ENCODE measurements at regions not wholly inside any gene's neighbourhood (a gene's known extent, or its start where the extent isn't known, plus 50 kb on each side); places are given as distances from the start of the nearest gene placed in this dataset.

DNA sequence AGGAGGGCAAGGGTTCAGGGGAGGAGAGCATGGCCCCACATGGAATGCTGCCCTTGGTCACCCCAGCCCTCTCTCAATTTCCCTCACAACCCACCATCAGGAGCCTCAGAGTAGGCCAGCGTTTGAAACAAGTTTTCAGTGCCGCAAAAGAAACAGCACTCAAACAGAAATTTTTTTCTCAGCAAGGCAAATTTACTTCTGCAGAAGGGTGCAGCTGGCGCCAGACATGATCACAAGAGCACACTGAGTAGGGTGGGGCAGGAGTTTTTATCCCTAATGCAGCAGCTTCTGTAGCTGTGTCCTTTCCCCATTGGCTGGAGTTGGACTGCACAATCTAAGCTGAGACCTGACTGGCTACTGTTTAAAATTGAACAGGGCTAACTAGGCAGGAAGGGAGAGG, 287.8 kb upstream of the CDYL start:
- no peaks in the 10 kb centered on the region for H3K27me3 ChIP-seq (ENCODE audit: insufficient read depth, low read length)
- H3K27ac ChIP-seq (ENCODE audit: low read depth, low read length): no peak overlapping the region
- no peak overlapping the region for H3K4me3 ChIP-seq (ENCODE audit: low read length)
- 93% methylated on average over 3 of the region's 3 CpGs for WGBS
- H3K4me1 ChIP-seq (ENCODE audit: insufficient read depth, low read length): peaks cover 7% of the 10 kb centered on the region; the same call in 1 of the 2 replicates
- H3K9ac ChIP-seq (ENCODE audit: low read depth, low read length): no peak overlapping the region
- peaks cover 30% of the 10 kb centered on the region for H3K9me3 ChIP-seq (ENCODE audit: insufficient read depth, low read depth, low read length)
- no peaks in the 10 kb centered on the region for H3K36me3 ChIP-seq (ENCODE audit: insufficient read depth, low read length)

DNA sequence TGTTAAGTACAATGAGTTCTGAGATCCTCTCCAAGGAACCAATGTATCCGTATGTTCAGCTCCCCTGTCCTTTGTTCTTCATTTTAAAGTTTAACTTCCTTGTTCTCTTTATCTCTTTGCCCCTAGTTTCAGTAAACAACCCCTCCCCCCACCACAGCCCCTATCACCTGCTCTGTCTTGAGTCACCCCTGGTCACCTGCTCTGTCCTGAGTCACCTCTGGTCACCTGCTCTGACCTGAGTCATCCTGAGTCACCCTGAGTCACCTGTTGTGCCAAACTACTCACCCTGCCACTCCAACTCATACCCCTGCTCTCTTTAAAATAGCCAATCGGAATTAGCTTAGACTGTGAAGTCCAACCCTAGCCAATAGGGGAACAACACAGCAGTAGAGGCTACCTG, 288.7 kb upstream of the CDYL start:
- no peaks in the 10 kb centered on the region for H3K27me3 ChIP-seq (ENCODE audit: insufficient read depth, low read length)
- no peak overlapping the region for H3K9ac ChIP-seq (ENCODE audit: low read depth, low read length)
- peaks cover 30% of the 10 kb centered on the region for H3K9me3 ChIP-seq (ENCODE audit: insufficient read depth, low read depth, low read length)
- no peaks in the 10 kb centered on the region for H3K36me3 ChIP-seq (ENCODE audit: insufficient read depth, low read length)
- no peak overlapping the region for H3K27ac ChIP-seq (ENCODE audit: low read depth, low read length)
- H3K4me3 ChIP-seq (ENCODE audit: low read length): no peak overlapping the region; the same call in 1 of the 2 replicates
- WGBS: 82% methylated on average over 2 of the region's 2 CpGs
- peaks cover 7% of the 10 kb centered on the region; the same call in 1 of the 2 replicates for H3K4me1 ChIP-seq (ENCODE audit: insufficient read depth, low read length)

DNA sequence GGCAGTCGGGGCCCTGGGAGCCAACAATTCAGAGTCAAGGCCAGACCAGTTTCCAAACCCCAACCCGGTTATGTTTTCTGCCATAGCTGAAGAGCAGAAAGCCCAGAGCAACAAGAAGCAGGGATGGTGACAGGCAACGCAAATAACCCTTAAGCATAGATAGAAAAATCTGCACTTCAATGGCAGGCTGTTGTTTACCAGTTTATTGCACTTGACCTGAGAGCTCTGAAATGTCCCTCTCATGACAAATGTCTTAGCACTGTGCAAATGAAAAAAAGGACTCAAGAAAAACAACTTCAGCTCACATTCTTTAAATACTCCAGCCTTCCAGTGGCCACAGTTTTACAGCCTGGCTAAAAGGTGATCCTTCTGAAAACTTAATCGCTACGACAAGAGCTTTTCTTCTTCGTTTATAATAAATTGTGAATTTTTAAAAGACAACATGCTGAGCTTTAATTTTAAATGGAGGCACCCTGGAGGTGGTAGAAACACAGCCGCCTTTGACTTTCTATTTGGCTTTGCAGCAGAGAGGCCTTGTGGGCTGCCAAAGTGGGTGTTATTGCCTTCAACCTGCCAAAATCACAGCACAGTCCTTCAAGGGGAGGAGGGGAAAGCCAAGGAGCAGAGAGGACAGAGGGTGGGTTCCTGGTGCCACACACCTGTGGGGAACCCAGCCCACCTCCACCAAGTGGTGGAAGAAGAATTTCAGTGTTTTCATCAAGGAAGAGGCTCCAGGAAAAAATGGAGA, 289.5 kb upstream of the CDYL start:
- 63% methylated on average over 7 of the region's 7 CpGs for WGBS
- Histone ChIP-seq H3K4me1 (ENCODE audit: insufficient read depth, low read length) (peaks cover 7% of the 10 kb centered on the region; the same call in 1 of the 2 replicates), H3K9me3 (ENCODE audit: insufficient read depth, low read depth, low read length) (peaks cover 30% of the 10 kb centered on the region), H3K4me3 (ENCODE audit: low read length) (no peak overlapping the region), H3K36me3 (ENCODE audit: insufficient read depth, low read length) (no peaks in the 10 kb centered on the region), H3K27me3 (ENCODE audit: insufficient read depth, low read length) (no peaks in the 10 kb centered on the region; the same call in 1 of the 2 replicates), H3K9ac (ENCODE audit: low read depth, low read length) (no peak overlapping the region), H3K27ac (ENCODE audit: low read depth, low read length) (no peak overlapping the region; the same call in 1 of the 2 replicates)

DNA sequence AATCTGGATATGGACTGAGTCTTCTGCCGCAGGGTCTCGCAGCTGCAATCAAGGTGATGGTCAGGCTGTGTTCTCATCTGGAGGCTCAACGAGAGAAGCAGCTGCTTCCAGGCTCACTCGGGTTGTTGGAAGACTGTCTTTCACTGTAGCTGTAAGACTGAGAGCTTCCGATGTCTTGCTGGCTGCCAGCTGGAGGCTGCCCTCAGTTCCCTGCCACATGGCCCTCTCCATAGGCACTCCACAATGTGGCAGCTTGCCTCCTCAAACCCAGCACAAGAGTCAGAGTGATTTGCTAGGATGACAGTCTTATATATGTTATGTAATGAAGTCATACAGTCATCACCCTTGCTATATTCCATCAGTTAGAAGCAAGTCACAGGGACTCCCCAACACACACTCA, 290.5 kb upstream of the CDYL start:
- peaks cover 30% of the 10 kb centered on the region for H3K9me3 ChIP-seq (ENCODE audit: insufficient read depth, low read depth, low read length)
- H3K9ac ChIP-seq (ENCODE audit: low read depth, low read length): no peak overlapping the region
- WGBS: 93% methylated on average over 5 of the region's 5 CpGs
- H3K4me1 ChIP-seq (ENCODE audit: insufficient read depth, low read length): peaks cover 17% of the 10 kb centered on the region; the same call in 1 of the 2 replicates
- no peaks in the 10 kb centered on the region for H3K36me3 ChIP-seq (ENCODE audit: insufficient read depth, low read length)
- H3K4me3 ChIP-seq (ENCODE audit: low read length): no peak overlapping the region
- no peak overlapping the region for H3K27ac ChIP-seq (ENCODE audit: low read depth, low read length)
- H3K27me3 ChIP-seq (ENCODE audit: insufficient read depth, low read length): no peaks in the 10 kb centered on the region; the same call in 1 of the 2 replicates

DNA sequence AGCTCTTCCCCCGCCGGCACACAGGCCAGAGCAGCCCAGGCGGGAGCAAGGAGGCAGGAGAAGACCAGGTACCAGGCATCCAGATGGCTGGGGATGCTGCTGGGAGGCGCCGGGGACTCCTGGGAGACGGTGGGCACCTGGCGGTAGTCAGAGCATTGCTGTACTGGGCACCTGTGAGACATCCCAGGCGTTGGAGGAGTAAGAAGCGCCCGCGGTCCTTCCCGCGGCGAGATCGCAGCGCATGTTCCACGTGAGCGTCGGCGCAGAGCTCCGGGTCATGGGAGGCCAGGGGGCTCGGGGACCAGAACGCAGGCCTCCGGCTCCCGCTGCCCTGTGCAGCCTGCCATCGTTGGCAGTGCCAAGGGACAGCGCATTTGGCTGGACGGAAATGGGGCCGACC, 293.7 kb upstream of the CDYL start:
- H3K9me3 ChIP-seq (ENCODE audit: insufficient read depth, low read depth, low read length): peaks cover 7% of the 10 kb centered on the region; the same call in 1 of the 2 replicates
- no peaks in the 10 kb centered on the region for H3K36me3 ChIP-seq (ENCODE audit: insufficient read depth, low read length)
- no peak overlapping the region for H3K27ac ChIP-seq (ENCODE audit: low read depth, low read length)
- no peak overlapping the region for H3K4me3 ChIP-seq (ENCODE audit: low read length)
- no peaks in the 10 kb centered on the region; the same call in 1 of the 2 replicates for H3K27me3 ChIP-seq (ENCODE audit: insufficient read depth, low read length)
- 96% methylated on average over 29 of the region's 29 CpGs for WGBS
- H3K4me1 ChIP-seq (ENCODE audit: insufficient read depth, low read length): peaks cover 29% of the 10 kb centered on the region; the same call in 1 of the 2 replicates
- no peak overlapping the region for H3K9ac ChIP-seq (ENCODE audit: low read depth, low read length)

DNA sequence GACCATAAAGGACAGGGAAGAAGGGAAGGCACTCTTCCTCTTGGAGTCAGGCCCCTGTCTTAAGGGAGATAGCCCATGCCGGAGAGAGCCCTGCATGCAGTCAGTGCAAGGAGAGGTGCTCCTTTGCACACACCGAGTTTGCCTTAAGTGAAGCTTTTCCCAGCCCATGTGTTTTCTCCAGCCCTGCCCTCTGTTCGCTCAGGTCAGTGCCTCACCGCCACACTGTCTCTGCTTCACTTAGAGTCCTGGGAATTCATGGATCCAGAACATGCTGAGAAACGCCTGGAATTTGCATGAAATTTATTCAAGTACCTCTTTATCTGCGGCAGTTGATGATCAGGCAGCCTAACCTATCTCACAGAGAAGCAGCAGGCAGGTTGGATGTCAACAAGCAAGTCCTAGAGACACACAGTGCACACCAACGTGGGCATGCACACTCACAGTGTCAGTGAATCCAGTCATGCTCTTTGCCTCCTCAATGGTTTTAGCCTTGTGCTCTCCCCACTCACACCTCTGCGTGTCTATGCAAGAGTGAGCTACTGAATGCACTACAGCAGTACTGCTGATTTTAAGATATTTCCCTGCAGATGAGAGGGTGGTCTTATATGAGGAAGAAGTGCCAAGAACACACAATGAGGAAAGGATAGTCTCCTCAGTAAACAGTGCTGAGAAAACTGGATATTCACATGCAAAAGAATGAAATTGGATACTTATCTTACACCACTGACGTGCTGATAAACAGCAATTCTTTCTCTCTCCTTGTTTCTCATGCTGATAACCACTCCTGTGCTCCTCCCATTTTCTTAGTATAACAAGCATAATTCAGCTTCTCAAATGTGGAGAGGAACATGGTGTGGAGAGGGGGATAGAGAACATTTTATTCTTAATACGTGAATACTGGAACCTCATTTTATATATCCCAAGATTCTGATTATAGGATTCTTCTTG, 295.1 kb upstream of the CDYL start:
- no peak overlapping the region for H3K27ac ChIP-seq (ENCODE audit: low read depth, low read length)
- no peak overlapping the region for H3K4me3 ChIP-seq (ENCODE audit: low read length)
- no peaks in the 10 kb centered on the region for H3K36me3 ChIP-seq (ENCODE audit: insufficient read depth, low read length)
- no peak overlapping the region for H3K9ac ChIP-seq (ENCODE audit: low read depth, low read length)
- no peaks in the 10 kb centered on the region; the same call in 1 of the 2 replicates for H3K27me3 ChIP-seq (ENCODE audit: insufficient read depth, low read length)
- WGBS: 59% methylated on average over 9 of the region's 10 CpGs
- peaks cover 1% of the 10 kb centered on the region; the same call in 1 of the 2 replicates for H3K9me3 ChIP-seq (ENCODE audit: insufficient read depth, low read depth, low read length)
- peaks cover 22% of the 10 kb centered on the region; the same call in 1 of the 2 replicates for H3K4me1 ChIP-seq (ENCODE audit: insufficient read depth, low read length)

DNA sequence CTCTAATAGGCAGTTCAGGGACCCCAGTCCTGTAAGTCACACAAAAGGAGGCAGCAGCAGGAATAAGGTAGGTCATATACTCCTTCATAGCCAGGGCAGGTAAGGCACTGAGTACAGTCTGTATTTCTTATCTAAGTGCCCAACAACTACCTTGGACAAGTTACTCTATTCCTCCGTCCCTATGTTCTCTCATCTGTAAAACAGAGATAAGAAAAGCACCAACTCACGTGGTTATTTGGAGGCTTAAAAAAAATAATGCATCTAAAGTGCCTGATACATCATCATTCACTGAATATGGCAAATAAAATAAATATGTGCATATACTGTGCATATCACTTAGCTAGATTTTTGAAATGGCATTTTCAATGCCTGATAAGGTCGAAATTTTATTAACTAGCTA, 298.1 kb upstream of the CDYL start:
- Histone ChIP-seq H3K4me1 (ENCODE audit: insufficient read depth, low read length) (peaks cover 22% of the 10 kb centered on the region; the same call in 1 of the 2 replicates), H3K27me3 (ENCODE audit: insufficient read depth, low read length) (no peaks in the 10 kb centered on the region; the same call in 1 of the 2 replicates), H3K4me3 (ENCODE audit: low read length) (no peak overlapping the region), H3K36me3 (ENCODE audit: insufficient read depth, low read length) (no peaks in the 10 kb centered on the region), H3K9me3 (ENCODE audit: insufficient read depth, low read depth, low read length) (no peaks in the 10 kb centered on the region), H3K27ac (ENCODE audit: low read depth, low read length) (no peak overlapping the region), H3K9ac (ENCODE audit: low read depth, low read length) (no peak overlapping the region)
- 92% methylated on average over 2 of the region's 3 CpGs for WGBS

DNA sequence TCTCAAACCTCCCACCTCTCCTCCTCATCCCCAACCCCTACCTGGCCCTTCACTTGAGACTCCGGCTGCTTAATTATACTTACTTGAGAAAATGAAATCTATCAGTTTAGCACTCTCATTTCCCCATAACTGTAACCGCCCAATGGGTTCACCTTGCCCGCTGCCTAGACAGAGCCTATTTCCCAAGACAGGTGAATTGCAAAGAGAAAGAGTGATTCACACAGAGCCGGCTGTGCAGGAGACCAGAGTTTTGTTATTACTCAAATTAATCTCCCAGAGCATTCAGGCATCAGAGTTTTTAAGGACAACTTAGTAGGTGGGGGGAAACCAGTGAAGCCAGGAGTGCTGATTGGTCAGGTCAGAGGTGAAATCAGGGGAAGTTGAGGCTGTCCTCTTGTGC, 301.4 kb upstream of the CDYL start:
- 100% methylated on average over 4 of the region's 4 CpGs for WGBS

DNA sequence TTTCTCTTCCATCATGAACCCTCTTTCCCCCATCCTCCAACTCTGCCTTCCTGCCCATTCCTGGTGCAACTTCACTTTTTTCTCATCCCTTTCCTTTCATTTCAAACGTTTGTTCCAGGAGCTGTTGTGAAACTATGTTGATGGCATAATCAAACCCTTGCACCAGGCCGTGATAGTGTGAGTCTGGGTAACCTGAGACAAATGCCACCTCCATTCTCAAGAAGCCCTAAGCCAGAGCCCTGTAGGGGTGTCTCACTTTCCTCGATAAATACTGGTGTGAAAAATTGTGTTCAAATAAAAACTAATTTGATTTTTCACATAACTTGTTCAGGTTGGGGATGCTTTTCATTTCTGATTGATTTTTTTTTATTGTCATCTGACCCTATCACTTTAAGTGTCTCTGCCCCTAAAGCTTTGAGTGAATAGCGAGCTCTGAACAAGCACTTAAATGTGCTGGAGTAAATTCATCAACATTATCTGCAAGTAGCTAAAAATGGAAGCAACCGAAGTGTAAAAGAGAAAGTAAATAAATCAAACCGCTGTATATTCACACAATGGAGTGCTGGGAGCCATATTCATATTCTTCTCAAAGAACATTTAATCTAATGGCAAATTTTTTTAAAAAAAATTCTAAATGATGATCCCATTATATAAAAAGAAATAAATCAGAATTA, 303.1 kb upstream of the CDYL start:
- H3K27ac ChIP-seq (ENCODE audit: low read depth, low read length): no peak overlapping the region
- H3K36me3 ChIP-seq (ENCODE audit: insufficient read depth, low read length): no peaks in the 10 kb centered on the region
- H3K4me3 ChIP-seq (ENCODE audit: low read length): no peak overlapping the region
- no peak overlapping the region for H3K9ac ChIP-seq (ENCODE audit: low read depth, low read length)
- WGBS: 88% methylated on average over 5 of the region's 6 CpGs
- no peaks in the 10 kb centered on the region for H3K4me1 ChIP-seq (ENCODE audit: insufficient read depth, low read length)
- peaks cover 28% of the 10 kb centered on the region for H3K9me3 ChIP-seq (ENCODE audit: insufficient read depth, low read depth, low read length)
- no peaks in the 10 kb centered on the region for H3K27me3 ChIP-seq (ENCODE audit: insufficient read depth, low read length)

More for the DNA sequence above, 301.4 kb upstream of the CDYL start:
- Histone ChIP-seq H3K27me3 (ENCODE audit: insufficient read depth, low read length) (no peaks in the 10 kb centered on the region), H3K27ac (ENCODE audit: low read depth, low read length) (no peak overlapping the region), H3K4me1 (ENCODE audit: insufficient read depth, low read length) (peaks cover 3% of the 10 kb centered on the region; the same call in 1 of the 2 replicates), H3K9ac (ENCODE audit: low read depth, low read length) (no peak overlapping the region), H3K4me3 (ENCODE audit: low read length) (no peak overlapping the region), H3K36me3 (ENCODE audit: insufficient read depth, low read length) (no peaks in the 10 kb centered on the region), H3K9me3 (ENCODE audit: insufficient read depth, low read depth, low read length) (peaks cover 28% of the 10 kb centered on the region)

DNA sequence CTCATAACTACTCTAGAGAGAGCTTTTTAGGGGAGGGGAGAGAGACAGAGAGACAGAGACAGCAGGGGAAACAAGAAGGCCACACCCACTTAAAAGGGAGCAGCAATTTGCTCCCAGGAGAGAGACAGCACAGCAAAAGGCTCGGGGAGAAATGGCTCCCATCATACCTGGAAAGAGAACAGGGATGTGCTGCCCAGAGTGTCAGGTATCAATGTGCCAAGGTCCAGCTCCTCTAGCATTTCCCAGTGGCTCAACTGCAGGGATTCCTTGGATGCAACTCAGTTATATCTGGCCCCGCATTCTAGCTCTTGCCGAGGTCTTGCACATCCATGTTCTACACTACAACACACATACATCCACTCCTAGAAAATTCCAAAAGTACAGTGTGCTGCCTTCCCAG, 304.0 kb upstream of the CDYL start:
- H3K27ac ChIP-seq (ENCODE audit: low read depth, low read length): no peak overlapping the region
- H3K27me3 ChIP-seq (ENCODE audit: insufficient read depth, low read length): no peaks in the 10 kb centered on the region
- WGBS: 93% methylated on average over 3 of the region's 3 CpGs
- H3K9me3 ChIP-seq (ENCODE audit: insufficient read depth, low read depth, low read length): peaks cover 28% of the 10 kb centered on the region
- no peak overlapping the region for H3K4me3 ChIP-seq (ENCODE audit: low read length)
- H3K4me1 ChIP-seq (ENCODE audit: insufficient read depth, low read length): no peaks in the 10 kb centered on the region
- no peak overlapping the region for H3K9ac ChIP-seq (ENCODE audit: low read depth, low read length)
- no peaks in the 10 kb centered on the region for H3K36me3 ChIP-seq (ENCODE audit: insufficient read depth, low read length)
